GM23248 (cell line): ENCODE measurements at regions not wholly inside any gene's neighbourhood (a gene's known extent, or its start where the extent isn't known, plus 50 kb on each side); places are given as distances from the start of the nearest gene placed in this dataset.

ENCODE experiments used
- EZH2 ChIP-seq: fragments of 200-600 bp; sonication (generic); IDR thresholded peaks from 2 replicates; pipeline ENCODE4 v1.6.1; 2018; ENCODE audit warnings: antibody characterized with exemption, mild to moderate bottlenecking; ENCODE audit not compliant: insufficient read depth, poor library complexity, severe bottlenecking
- EZH2phosphoT487 ChIP-seq: fragments of 200-600 bp; sonication (generic); IDR thresholded peaks from 2 replicates; pipeline ENCODE4 v1.6.1; 2018; ENCODE audit warnings: antibody characterized with exemption, moderate library complexity, mild to moderate bottlenecking, low read depth; ENCODE audit not compliant: insufficient read depth

GRCh38 chr13:111521030-111521429 lies 200.6 kb downstream of the TEX29 start:
- TF ChIP-seq EZH2phosphoT487 (no peak), EZH2 (no peak)
